H9 (cell line): ENCODE measurements at regions not wholly inside any gene's neighbourhood (a gene's known extent, or its start where the extent isn't known, plus 50 kb on each side); places are given as distances from the start of the nearest gene placed in this dataset.

Source experiments
- DNase-seq: peaks from one replicate; pipeline ENCODE4 v3.0.0-alpha.2; 2017
- H2AFZ ChIP-seq: one replicate; pipeline ENCODE4 v1.6.1; 2013; ENCODE audit warnings: mild to moderate bottlenecking, low read length, control low read depth, moderate library complexity
- H2AK5ac ChIP-seq: 2 replicates; pipeline ENCODE4 v1.6.1; 2013; ENCODE audit warnings: low read length, control low read depth, mixed read lengths; ENCODE audit not compliant: insufficient read length
- H2BK120ac ChIP-seq: one replicate; pipeline ENCODE4 v1.6.1; 2013; ENCODE audit warnings: low read depth, mild to moderate bottlenecking, low read length, control low read depth, inconsistent platforms; ENCODE audit not compliant: poor library complexity, severe bottlenecking
- H2BK12ac ChIP-seq: 2 replicates; pipeline ENCODE4 v1.6.1; 2013; ENCODE audit warnings: low read length, control low read depth, mixed read lengths, low read depth; ENCODE audit not compliant: insufficient read length
- H2BK15ac ChIP-seq: 2 replicates; pipeline ENCODE4 v1.6.1; 2013; ENCODE audit warnings: low read depth, low read length, control low read depth
- H2BK20ac ChIP-seq: one replicate; pipeline ENCODE4 v1.6.1; 2013; ENCODE audit warnings: low read depth, mild to moderate bottlenecking, low read length, control low read depth, inconsistent platforms; ENCODE audit not compliant: poor library complexity, severe bottlenecking
- H2BK5ac ChIP-seq: 2 replicates; pipeline ENCODE4 v1.6.1; 2013; ENCODE audit warnings: low read length, control low read depth, mixed read lengths; ENCODE audit not compliant: insufficient read length
- H3K14ac ChIP-seq: 2 replicates; pipeline ENCODE4 v1.6.1; 2013; ENCODE audit warnings: low read length, control low read depth; ENCODE audit not compliant: insufficient read depth
- H3K18ac ChIP-seq: 2 replicates; pipeline ENCODE4 v1.6.1; 2013; ENCODE audit warnings: low read depth, mild to moderate bottlenecking, mixed read lengths, low read length, control low read depth; ENCODE audit not compliant: insufficient read length
- H3K23ac ChIP-seq: 2 replicates; pipeline ENCODE4 v1.6.1; 2013; ENCODE audit warnings: low read length, control low read depth, mixed read lengths, low read depth; ENCODE audit not compliant: insufficient read length
- H3K23me2 ChIP-seq: 2 replicates; pipeline ENCODE4 v1.6.1; 2013; ENCODE audit warnings: low read depth, mild to moderate bottlenecking, mixed read lengths, low read length, control low read depth; ENCODE audit not compliant: insufficient read length, poor library complexity, severe bottlenecking
- H3K27ac ChIP-seq: 2 replicates; pipeline ENCODE4 v1.5.1; 2013; ENCODE audit warnings: low read length, control low read depth, mixed read lengths, low read depth; ENCODE audit not compliant: insufficient read length
- H3K27me3 ChIP-seq: 2 replicates; pipeline ENCODE4 v1.6.1; 2013; ENCODE audit warnings: low read length, control low read depth, inconsistent platforms; ENCODE audit not compliant: insufficient read depth
- H3K4ac ChIP-seq: 2 replicates; pipeline ENCODE4 v1.6.1; 2013; ENCODE audit warnings: low read depth, mild to moderate bottlenecking, control low read depth, inconsistent platforms, low read length, moderate library complexity
- H3K4me1 ChIP-seq: 2 replicates; pipeline ENCODE4 v1.6.1; 2013; ENCODE audit warnings: low read length, control low read depth, inconsistent platforms; ENCODE audit not compliant: insufficient read depth
- H3K4me2 ChIP-seq: 2 replicates; pipeline ENCODE4 v1.6.1; 2013; ENCODE audit warnings: low read length, control low read depth, mixed read lengths; ENCODE audit not compliant: insufficient read length, insufficient read depth
- H3K56ac ChIP-seq: 2 replicates; pipeline ENCODE4 v1.6.1; 2013; ENCODE audit warnings: low read depth, mild to moderate bottlenecking, mixed read lengths, low read length, control low read depth; ENCODE audit not compliant: insufficient read length
- H3K79me1 ChIP-seq: 2 replicates; pipeline ENCODE4 v1.6.1; 2013; ENCODE audit warnings: low read depth, mild to moderate bottlenecking, moderate library complexity, low read length, control low read depth, inconsistent platforms; ENCODE audit not compliant: insufficient read depth, poor library complexity, severe bottlenecking
- H3K79me2 ChIP-seq: 2 replicates; pipeline ENCODE4 v1.6.1; 2013; ENCODE audit warnings: low read length, control low read depth, inconsistent platforms; ENCODE audit not compliant: insufficient read depth
- H3K9ac ChIP-seq: 2 replicates; pipeline ENCODE4 v1.6.1; 2013; ENCODE audit warnings: low read length, control low read depth, mixed read lengths; ENCODE audit not compliant: insufficient read length; ENCODE audit errors: extremely low read depth
- H3K9me3 ChIP-seq: one replicate; pipeline ENCODE4 v1.6.1; 2013; ENCODE audit warnings: low read depth, low read length, inconsistent platforms; ENCODE audit not compliant: control insufficient read depth
- H3T11ph ChIP-seq: one replicate; pipeline ENCODE4 v1.6.1; 2013; ENCODE audit warnings: mild to moderate bottlenecking, low read length, control low read depth, inconsistent platforms
- H4K20me1 ChIP-seq: one replicate; pipeline ENCODE4 v1.6.1; 2013; ENCODE audit not compliant: control insufficient read depth, insufficient read length, insufficient read depth
- H4K5ac ChIP-seq: 2 replicates; pipeline ENCODE4 v1.6.1; 2013; ENCODE audit warnings: low read depth, mild to moderate bottlenecking, mixed read lengths, low read length, control low read depth; ENCODE audit not compliant: insufficient read length
- H4K8ac ChIP-seq: replicated peaks from 2 replicates; pipeline ENCODE4 v1.6.1; 2013; ENCODE audit warnings: low read length, control low read depth, mixed read lengths, low read depth; ENCODE audit not compliant: insufficient read length
- H4K91ac ChIP-seq: 2 replicates; pipeline ENCODE4 v1.6.1; 2013; ENCODE audit warnings: low read depth, mild to moderate bottlenecking, moderate library complexity, mixed read lengths, low read length, control low read depth; ENCODE audit not compliant: insufficient read length
- H3K27ac Mint-ChIP-seq, 3 experiments: 2 replicates in 2 of 3; 3 replicates in 1 of 3; pipeline ENCODE4 v1.8.0; 2020 to 2021; ENCODE audit warnings: mixed read lengths in 3 of 3, mild to moderate bottlenecking in 1 of 3, moderate library complexity in 1 of 3
- H3K27me3 Mint-ChIP-seq: 2 replicates; pipeline ENCODE4 v1.8.0; 2021; ENCODE audit warnings: low read depth, mild to moderate bottlenecking, moderate library complexity, mixed read lengths
- H3K36me3 Mint-ChIP-seq, 3 experiments: 2 replicates in 2 of 3; 3 replicates in 1 of 3; pipeline ENCODE4 v1.8.0; 2020 to 2021; ENCODE audit warnings: low read depth in 3 of 3, mixed read lengths in 3 of 3; ENCODE audit not compliant: insufficient read depth in 1 of 3
- H3K4me1 Mint-ChIP-seq, 2 experiments: 2 replicates each; pipeline ENCODE4 v1.8.0; 2020; ENCODE audit warnings: mixed read lengths in 2 of 2
- H3K4me3 Mint-ChIP-seq, 2 experiments: 2 replicates in 1 of 2; 3 replicates in 1 of 2; pipeline ENCODE4 v1.8.0; 2020 to 2021; ENCODE audit warnings: mild to moderate bottlenecking in 2 of 2, mixed read lengths in 2 of 2, moderate library complexity in 1 of 2
- H3K9me3 Mint-ChIP-seq, 2 experiments: 2 replicates in 1 of 2; 3 replicates in 1 of 2; pipeline ENCODE4 v1.8.0; 2020; ENCODE audit warnings: mild to moderate bottlenecking in 2 of 2, mixed read lengths in 2 of 2, moderate library complexity in 1 of 2
- WGBS: extraction: QIAGEN DNeasy Blood & Tissue Kit; methylation state at CpG from one replicate; pipeline ENCODE4 v1.1.7; 2013; ENCODE audit warnings: missing lambda C conversion rate, low lambda C conversion rate, mixed read lengths; ENCODE audit not compliant: insufficient read length; ENCODE audit errors: extremely low coverage; 5-methylcytosine and 5-hydroxymethylcytosine counted together
- TF ChIP-seq, protein P1 (sequence below): fragments of 200-600 bp; sonication (generic); conservative IDR thresholded peaks from 3 replicates; pipeline ENCODE4 v1.8.0; 2021; ENCODE audit warnings: antibody characterized with exemption, mild to moderate bottlenecking

GRCh38 chr3:86251781-86252180, 739.2 kb downstream of the VGLL3 start:
- H3K27me3 ChIP-seq: no peaks in the 10 kb centered on the region
- no peak overlapping the region for H3K27ac Mint-ChIP-seq
- H2BK120ac ChIP-seq: no peak overlapping the region
- H3K36me3 Mint-ChIP-seq: peaks cover 0 to 22% (median 3%) of the 10 kb centered on the region in 3 experiments; a peak in 4 of 7 replicates
- H3K4me3 Mint-ChIP-seq: no peak overlapping the region
- no peaks in the 10 kb centered on the region for H4K20me1 ChIP-seq
- H3K27ac ChIP-seq: no peak overlapping the region
- no peak overlapping the region for H4K91ac ChIP-seq
- H3K56ac ChIP-seq: no peak overlapping the region
- H3K4me2 ChIP-seq: no peak overlapping the region
- no peak overlapping the region for H3K14ac ChIP-seq
- H2AFZ ChIP-seq: no peak overlapping the region
- no peak overlapping the region for H4K5ac ChIP-seq
- no peak overlapping the region for H3K9ac ChIP-seq
- no peaks in the 10 kb centered on the region for H3K9me3 ChIP-seq
- H3K9me3 Mint-ChIP-seq: peaks cover 5 to 10% of the 10 kb centered on the region in 2 experiments; a peak in 3 of 5 replicates
- no peak overlapping the region for H3T11ph ChIP-seq
- no peaks in the 10 kb centered on the region for H3K4me1 Mint-ChIP-seq
- H3K79me1 ChIP-seq: no peaks in the 10 kb centered on the region
- H3K27me3 Mint-ChIP-seq: no peaks in the 10 kb centered on the region
- H3K4ac ChIP-seq: no peak overlapping the region
- no peaks in the 10 kb centered on the region for H3K79me2 ChIP-seq
- no peak overlapping the region for H2AK5ac ChIP-seq
- no peak overlapping the region for H2BK5ac ChIP-seq
- no CpG with 5 or more reads among the region's 1 CpG for WGBS
- no peak overlapping the region for H4K8ac ChIP-seq
- H3K4me1 ChIP-seq: no peaks in the 10 kb centered on the region
- no peak for DNase-seq
- H2BK12ac ChIP-seq: no peak overlapping the region
- no peaks in the 10 kb centered on the region for H3K23me2 ChIP-seq
- TF ChIP-seq, protein P1, sequence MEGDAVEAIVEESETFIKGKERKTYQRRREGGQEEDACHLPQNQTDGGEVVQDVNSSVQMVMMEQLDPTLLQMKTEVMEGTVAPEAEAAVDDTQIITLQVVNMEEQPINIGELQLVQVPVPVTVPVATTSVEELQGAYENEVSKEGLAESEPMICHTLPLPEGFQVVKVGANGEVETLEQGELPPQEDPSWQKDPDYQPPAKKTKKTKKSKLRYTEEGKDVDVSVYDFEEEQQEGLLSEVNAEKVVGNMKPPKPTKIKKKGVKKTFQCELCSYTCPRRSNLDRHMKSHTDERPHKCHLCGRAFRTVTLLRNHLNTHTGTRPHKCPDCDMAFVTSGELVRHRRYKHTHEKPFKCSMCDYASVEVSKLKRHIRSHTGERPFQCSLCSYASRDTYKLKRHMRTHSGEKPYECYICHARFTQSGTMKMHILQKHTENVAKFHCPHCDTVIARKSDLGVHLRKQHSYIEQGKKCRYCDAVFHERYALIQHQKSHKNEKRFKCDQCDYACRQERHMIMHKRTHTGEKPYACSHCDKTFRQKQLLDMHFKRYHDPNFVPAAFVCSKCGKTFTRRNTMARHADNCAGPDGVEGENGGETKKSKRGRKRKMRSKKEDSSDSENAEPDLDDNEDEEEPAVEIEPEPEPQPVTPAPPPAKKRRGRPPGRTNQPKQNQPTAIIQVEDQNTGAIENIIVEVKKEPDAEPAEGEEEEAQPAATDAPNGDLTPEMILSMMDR: no peak
- no peak overlapping the region for H2BK20ac ChIP-seq
- no peak overlapping the region for H2BK15ac ChIP-seq
- H3K18ac ChIP-seq: no peak overlapping the region
- no peak overlapping the region for H3K23ac ChIP-seq
